B cell (primary cell): ENCODE measurements at regions not wholly inside any gene's neighbourhood (a gene's known extent, or its start where the extent isn't known, plus 50 kb on each side); places are given as distances from the start of the nearest gene placed in this dataset.

Experiments
- ATAC-seq: fragments of 200-7000 bp; cut with Tn5 transposase; one replicate; pipeline ENCODE4 v1.10.0; 2021; ENCODE audit warnings: low read depth, mild to moderate bottlenecking, moderate number of reproducible peaks, moderate library complexity
- CTCF ChIA-PET: fragments of 350-600 bp; sonication (Branson Sonifier 250); formaldehyde crosslinking; loops from one replicate; lab custom pipeline; 2021; ENCODE audit warnings: antibody characterized with exemption, inconsistent platforms; lab: Charles Lee
- POLR2A ChIA-PET: fragments of 350-600 bp; sonication (Branson Sonifier 250); formaldehyde crosslinking; loops from one replicate; lab custom pipeline; 2021; ENCODE audit warnings: antibody characterized with exemption; lab: Charles Lee
- DNase-seq: peaks from one replicate; pipeline ENCODE4 v3.0.0; 2013
- H2AFZ ChIP-seq: 2 replicates; pipeline ENCODE4 v1.6.1; 2012; ENCODE audit warnings: mild to moderate bottlenecking, low read depth, low read length; ENCODE audit not compliant: insufficient read depth, poor library complexity, severe bottlenecking
- H3K27ac ChIP-seq, 2 donors: 1 replicate in 1 of 2; 2 replicates in 1 of 2; pipeline ENCODE4 v1.5.1; 2012 to 2013; ENCODE audit warnings: low read length in 2 of 2, mild to moderate bottlenecking in 2 of 2, moderate library complexity in 1 of 2
- H3K27me3 ChIP-seq, 4 experiments: fragments of 200-600 bp in 1 of 4; sonication (generic) in 1 of 4; replicated peaks in 1 of 4; 1 replicate in 2 of 4; 2 replicates in 2 of 4; pipeline versions ENCODE4 v1.6.1 to v1.7.0; 2013 to 2016; ENCODE audit warnings: low read length in 3 of 4, mild to moderate bottlenecking in 2 of 4, mixed read lengths in 1 of 4, moderate library complexity in 1 of 4; ENCODE audit not compliant: insufficient read depth in 4 of 4, control insufficient read depth in 3 of 4; ENCODE audit errors: control extremely low read depth in 1 of 4
- H3K36me3 ChIP-seq, 2 experiments: replicated peaks in 1 of 2; 1 replicate in 1 of 2; 2 replicates in 1 of 2; pipeline versions ENCODE4 v1.6.1 to v1.7.1; 2013; ENCODE audit warnings: low read length in 1 of 2; ENCODE audit not compliant: insufficient read depth in 2 of 2, control insufficient read depth in 1 of 2; ENCODE audit errors: control extremely low read depth in 1 of 2, extremely low read depth in 1 of 2
- H3K4me1 ChIP-seq, 2 donors: fragments of 200-600 bp in 1 of 2; sonication (generic) in 1 of 2; 1 replicate in 1 of 2; 2 replicates in 1 of 2; pipeline versions ENCODE4 v1.5.1 to v1.6.1; 2013 to 2017; ENCODE audit warnings: low read length in 2 of 2; ENCODE audit not compliant: control insufficient read depth in 2 of 2, insufficient read depth in 2 of 2
- H3K4me2 ChIP-seq: replicated peaks from 2 replicates; pipeline ENCODE3; 2012; ENCODE audit warnings: mild to moderate bottlenecking, low read depth, low read length; ENCODE audit not compliant: poor library complexity, severe bottlenecking
- H3K4me3 ChIP-seq, 5 experiments: fragments of 200-600 bp in 1 of 5; sonication (generic) in 1 of 5; 1 replicate in 3 of 5; 2 replicates in 2 of 5; pipeline versions ENCODE4 v1.5.1 to v1.7.0; 2011 to 2016; ENCODE audit warnings: low read length in 4 of 5, mild to moderate bottlenecking in 4 of 5, low read depth in 2 of 5, control low read depth in 1 of 5, moderate library complexity in 1 of 5; ENCODE audit not compliant: insufficient read depth in 1 of 5; ENCODE audit errors: control extremely low read depth in 1 of 5, extremely low read depth in 1 of 5
- H3K79me2 ChIP-seq: fragments of 200-600 bp; sonication (generic); one replicate; pipeline ENCODE4 v1.6.0; 2016; ENCODE audit warnings: low read length; ENCODE audit not compliant: control insufficient read depth, insufficient read depth
- H3K9ac ChIP-seq: fragments of 200-600 bp; sonication (generic); 2 replicates; pipeline ENCODE4 v1.6.1; 2017; ENCODE audit warnings: mild to moderate bottlenecking, low read length, moderate library complexity
- H3K9me3 ChIP-seq, 3 donors: one replicate each; pipeline versions ENCODE4 v1.6.1 to v1.7.1; 2013; ENCODE audit warnings: low read length in 2 of 3; ENCODE audit not compliant: control insufficient read depth in 2 of 3, insufficient read depth in 1 of 3; ENCODE audit errors: control extremely low read depth in 1 of 3
- H4K20me1 ChIP-seq: 2 replicates; pipeline ENCODE4 v1.6.0; 2012; ENCODE audit warnings: mild to moderate bottlenecking, low read length; ENCODE audit not compliant: insufficient read depth, control insufficient read depth, poor library complexity, severe bottlenecking
- H3K27ac Mint-ChIP-seq: one replicate; pipeline ENCODE4 v1.8.0; 2021; ENCODE audit warnings: mixed read lengths
- H3K27me3 Mint-ChIP-seq: one replicate; pipeline ENCODE4 v1.8.0; 2021; ENCODE audit warnings: mixed read lengths
- H3K4me1 Mint-ChIP-seq: one replicate; pipeline ENCODE4 v1.8.0; 2021; ENCODE audit warnings: mixed read lengths
- H3K4me3 Mint-ChIP-seq: one replicate; pipeline ENCODE4 v1.8.0; 2021; ENCODE audit warnings: mixed read lengths
- H3K9me3 Mint-ChIP-seq: one replicate; pipeline ENCODE4 v1.8.0; 2022; ENCODE audit warnings: mixed read lengths; ENCODE audit not compliant: insufficient read depth
- CTCF ChIP-seq: fragments of 200-600 bp; IDR thresholded peaks from one replicate; pipeline ENCODE4 v1.8.0; 2022; ENCODE audit warnings: antibody characterized with exemption, mild to moderate bottlenecking
- EZH2 ChIP-seq: IDR thresholded peaks from 2 replicates; pipeline ENCODE4 v1.6.1; 2012; ENCODE audit warnings: borderline replicate concordance, low read depth, mild to moderate bottlenecking, moderate library complexity, low read length; ENCODE audit not compliant: insufficient read depth, poor library complexity, severe bottlenecking
- WGBS: methylation state at CpG from one replicate; pipeline ENCODE4 v1.1.5; 2013; ENCODE audit warnings: missing lambda C conversion rate; ENCODE audit not compliant: insufficient coverage; 5-methylcytosine and 5-hydroxymethylcytosine counted together
- intact Hi-C: fragments of 100-400 bp; cut with micrococcal nuclease; formaldehyde crosslinking; loops from one replicate; pipeline ENCODE4 v1.10.0; 2022

DNA sequence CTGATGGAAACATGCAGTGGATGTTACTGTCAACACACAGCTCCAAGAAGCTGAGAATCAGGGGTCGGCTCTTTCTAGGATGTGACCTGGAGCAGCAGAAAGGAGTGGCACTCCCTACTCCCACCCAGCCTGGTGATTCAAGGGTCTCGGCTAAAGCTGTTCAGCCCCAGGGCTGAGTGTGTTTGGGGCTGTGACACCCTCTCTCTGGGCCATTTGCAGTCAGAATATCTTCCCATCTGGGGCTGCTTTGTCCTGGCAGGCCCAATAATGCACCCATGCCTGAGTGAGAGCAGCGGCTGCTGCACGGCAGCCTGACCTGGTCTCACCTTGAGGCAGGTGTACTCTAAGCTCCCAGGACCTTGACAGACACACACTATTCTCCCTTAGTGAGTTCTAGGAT is 52.5 kb upstream of the AJAP1 start:
- H3K4me2 ChIP-seq: no peak overlapping the region
- WGBS: 90% methylated on average over 3 of the region's 4 CpGs
- H3K4me3 ChIP-seq: no peak overlapping the region
- H3K27me3 Mint-ChIP-seq: peaks cover 18% of the 10 kb centered on the region
- intact Hi-C loops: no loop called here
- peaks cover 0 to 9% (median 0%) of the 10 kb centered on the region in 3 donors for H3K9me3 ChIP-seq
- H3K4me3 Mint-ChIP-seq: no peak overlapping the region
- no peaks in the 10 kb centered on the region for H3K4me1 ChIP-seq
- H3K79me2 ChIP-seq: no peaks in the 10 kb centered on the region
- DNase-seq: no peak
- H3K9ac ChIP-seq: no peak overlapping the region
- H3K27ac ChIP-seq: no peak overlapping the region
- ChIA-PET POLR2A (no interaction called here), CTCF (no interaction called here)
- H3K4me1 Mint-ChIP-seq: no peaks in the 10 kb centered on the region
- TF ChIP-seq CTCF (no peak), EZH2 (no peak)
- no peaks in the 10 kb centered on the region for H4K20me1 ChIP-seq
- no peaks in the 10 kb centered on the region for H3K27me3 ChIP-seq
- H3K9me3 Mint-ChIP-seq: peaks cover 3% of the 10 kb centered on the region
- H2AFZ ChIP-seq: no peak overlapping the region
- no peaks in the 10 kb centered on the region for H3K36me3 ChIP-seq
- H3K27ac Mint-ChIP-seq: peak overlapping the region; percentile 12
- ATAC-seq: no peak

GRCh38 chr1:4602462-4603294 is 51.7 kb upstream of the AJAP1 start:
- WGBS: 68% methylated on average over 14 of the region's 17 CpGs
- ChIA-PET POLR2A (no interaction called here), CTCF (no interaction called here)
- Histone ChIP-seq H4K20me1 (no peaks in the 10 kb centered on the region), H2AFZ (no peak overlapping the region), H3K9me3 (peaks cover 0 to 9% (median 0%) of the 10 kb centered on the region in 3 donors), H3K79me2 (no peaks in the 10 kb centered on the region), H3K4me1 (no peaks in the 10 kb centered on the region), H3K27ac (no peak overlapping the region), H3K9ac (no peak overlapping the region), H3K27me3 (no peaks in the 10 kb centered on the region), H3K4me2 (no peak overlapping the region), H3K4me3 (no peak overlapping the region), H3K36me3 (no peaks in the 10 kb centered on the region)
- Mint-ChIP-seq H3K27ac (no peak overlapping the region), H3K27me3 (peaks cover 18% of the 10 kb centered on the region), H3K4me1 (no peaks in the 10 kb centered on the region), H3K4me3 (no peak overlapping the region), H3K9me3 (peaks cover 3% of the 10 kb centered on the region)
- TF ChIP-seq EZH2 (no peak), CTCF (no peak)
- DNase-seq (no peak), ATAC-seq (no peak)
- intact Hi-C loops: no loop called here
